NCI-H187 (cell line): ENCODE measurements at regions not wholly inside any gene's neighbourhood (a gene's known extent, or its start where the extent isn't known, plus 50 kb on each side); places are given as distances from the start of the nearest gene placed in this dataset.
"Not testable (repeated sequence)": the region's sequence is repeated elsewhere in the genome, so short reads cannot be mapped to it uniquely, and the experiment has no call there.

ENCODE experiments used
- DNase-seq, 2 experiments: peaks; one replicate each; lab custom pipeline; 2025; lab: John Stamatoyannopoulos, UW

GRCh38 chr14:56422221-56422620 is 157.4 kb upstream of the TMEM260 start:
- DNase-seq: no peak

DNA sequence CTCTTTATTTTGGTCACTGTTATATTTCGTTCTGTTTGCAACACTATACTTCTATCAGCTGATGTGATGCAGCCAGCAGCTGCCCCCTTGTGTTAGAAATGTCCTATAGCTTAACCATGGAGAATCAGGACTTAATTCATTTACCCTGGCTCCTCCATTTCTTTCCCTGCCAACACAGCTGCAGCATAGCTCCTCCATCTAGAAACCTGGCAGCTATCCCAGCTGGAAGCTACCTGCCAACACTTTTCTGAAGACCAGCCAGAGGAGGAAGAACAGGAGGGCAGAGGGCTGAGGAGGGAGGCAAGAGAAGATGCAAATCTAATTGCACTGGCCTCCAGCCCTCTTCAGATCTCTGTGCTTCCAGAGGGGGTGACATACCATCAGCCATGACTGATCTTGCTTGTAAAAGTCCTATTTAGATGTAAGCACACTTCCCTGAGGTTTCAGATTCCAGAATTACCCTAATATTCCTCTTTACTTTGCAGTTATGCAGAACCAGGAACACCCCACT is 156.8 kb upstream of the TMEM260 start:
- DNase-seq: peak; percentile 30 to 55

DNA sequence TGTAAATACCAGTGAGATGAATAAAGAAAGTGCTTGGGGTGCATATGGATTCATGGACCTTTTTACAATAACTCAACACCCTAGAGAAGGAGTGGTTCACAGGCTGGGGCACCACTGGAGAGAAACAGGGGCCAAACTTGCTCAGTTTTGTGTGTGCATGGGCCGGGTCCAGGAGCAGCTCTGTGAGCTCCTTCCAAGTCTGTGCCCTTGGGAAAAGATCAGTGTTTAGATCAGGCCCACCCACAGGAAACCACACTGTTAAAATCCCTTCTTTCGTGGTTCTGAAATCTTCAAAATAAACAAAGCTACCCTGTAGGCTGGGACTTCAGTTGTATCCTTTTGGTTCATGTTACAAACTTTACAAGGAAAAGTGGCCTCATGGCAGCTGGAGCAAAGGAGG is 156.1 kb upstream of the TMEM260 start:
- no peak for DNase-seq

GRCh38 chr14:56431013-56431412 is 148.6 kb upstream of the TMEM260 start:
- no peak for DNase-seq

DNA sequence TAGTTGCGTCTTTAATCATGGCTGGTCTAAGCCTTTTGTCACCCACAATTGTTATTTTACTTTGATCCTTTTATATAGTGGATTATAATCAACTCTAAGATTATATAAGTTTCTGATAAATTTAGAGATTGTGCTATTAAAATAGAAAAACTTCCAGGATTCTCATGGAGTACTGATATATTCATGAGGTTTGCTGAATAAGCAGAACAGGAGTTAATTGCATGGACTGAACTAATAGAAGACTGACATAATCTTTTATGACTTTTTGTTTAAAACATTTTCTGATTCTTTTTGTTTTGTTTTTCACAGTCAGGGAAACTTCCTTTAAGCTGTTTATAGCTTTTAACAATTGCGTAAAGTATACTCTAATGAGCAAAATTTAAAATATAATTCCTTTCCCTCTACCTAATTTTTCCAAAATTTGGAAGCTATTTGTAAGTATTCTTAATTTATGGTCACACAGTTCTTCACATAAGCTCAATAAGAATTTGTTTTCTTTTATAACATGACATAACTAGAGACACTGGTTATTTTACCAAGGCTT is 129.9 kb upstream of the TMEM260 start:
- no peak for DNase-seq

- no peak for DNase-seq
Measured at GRCh38 chr14:56452940-56453339, 126.7 kb upstream of the TMEM260 start.

GRCh38 chr14:56454680-56455079 is 124.9 kb upstream of the TMEM260 start:
- not testable (repeated sequence) for DNase-seq

DNA sequence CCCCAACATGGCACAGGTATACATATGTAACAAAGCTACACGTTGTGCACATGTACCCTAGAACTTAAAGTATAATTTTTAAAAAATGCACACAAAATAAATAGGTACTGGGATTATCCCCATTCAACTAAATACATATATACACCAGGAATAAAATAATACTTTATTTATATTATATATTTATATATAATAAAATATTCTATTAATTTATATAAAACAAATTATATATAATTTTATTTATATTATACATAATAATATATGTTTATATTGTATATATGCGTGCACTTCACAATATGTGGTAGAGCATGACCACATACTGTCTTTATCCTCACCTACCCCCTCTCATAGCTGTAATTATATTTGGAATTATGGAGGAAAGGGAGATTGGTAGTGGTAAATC is 119.1 kb upstream of the TMEM260 start:
- no peak for DNase-seq

GRCh38 chr14:56461276-56462275 is 118.0 kb upstream of the TMEM260 start:
- no peak for DNase-seq

GRCh38 chr14:56463271-56463890 is 116.2 kb upstream of the TMEM260 start:
- DNase-seq: no peak

- DNase-seq: no peak
Measured at GRCh38 chr14:56471056-56471455, 108.5 kb upstream of the TMEM260 start.

GRCh38 chr14:56474419-56475022 is 105.1 kb upstream of the TMEM260 start:
- DNase-seq: peak; percentile 23 to 44

DNA sequence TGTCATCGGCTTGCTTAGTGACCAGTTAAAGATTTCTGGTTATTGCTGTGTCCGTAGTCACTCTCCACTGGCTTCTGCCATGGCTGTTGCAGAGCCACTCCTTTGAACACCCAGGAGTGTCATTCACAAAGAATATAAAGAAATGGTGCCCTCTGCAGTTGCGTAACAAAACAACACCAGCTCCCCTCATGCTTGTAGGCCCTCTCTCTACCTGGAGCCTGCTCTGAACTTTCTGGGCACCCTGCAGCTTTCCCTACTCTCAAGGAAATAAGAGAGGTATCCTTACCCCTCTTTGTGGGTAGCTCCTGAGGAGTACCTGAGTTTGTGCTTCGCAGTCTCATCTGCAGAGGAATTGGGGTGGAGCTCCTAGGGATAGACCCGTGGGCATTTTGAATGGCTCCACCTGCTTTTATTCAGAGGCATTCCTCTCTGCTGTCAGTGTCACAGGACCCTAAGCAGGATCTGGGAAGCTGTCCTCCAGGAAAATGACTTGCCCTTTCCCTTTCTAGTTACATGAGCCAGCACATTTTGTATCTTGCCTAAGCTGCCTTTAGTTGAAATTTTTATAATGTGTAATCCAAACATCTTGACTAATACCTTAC is 97.2 kb upstream of the TMEM260 start:
- DNase-seq: peak in 1 of 2 experiments; percentile 44

DNA sequence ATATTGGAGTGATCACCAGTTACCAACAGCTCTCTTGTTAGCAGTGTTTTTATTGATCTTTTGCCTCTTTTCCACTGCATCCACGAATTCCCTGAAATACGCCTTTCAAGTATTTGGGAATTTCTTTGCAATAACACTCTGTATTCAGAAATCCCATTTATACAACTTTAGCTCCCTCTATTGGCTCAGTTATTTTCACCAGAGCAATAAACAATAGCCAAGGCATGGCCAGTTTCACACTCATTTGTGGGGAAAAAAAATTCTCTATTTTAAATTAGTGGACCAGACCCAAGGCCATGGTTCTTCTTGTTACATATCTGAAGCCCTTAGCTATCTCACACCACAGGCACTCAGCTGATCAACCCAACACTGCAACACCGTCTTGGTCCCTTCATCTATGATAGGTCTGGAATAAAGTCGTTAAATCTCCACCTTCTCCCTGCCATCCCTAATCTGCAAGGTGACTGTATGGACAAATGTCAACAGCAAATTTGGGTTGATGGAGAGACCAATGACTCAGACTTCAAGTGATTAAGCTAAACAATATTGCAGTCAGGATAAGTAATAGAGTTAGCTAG is 92.4 kb upstream of the TMEM260 start:
- DNase-seq: no peak

GRCh38 chr14:56487761-56488160 is 91.8 kb upstream of the TMEM260 start:
- DNase-seq: no peak

- no peak for DNase-seq
Measured at GRCh38 chr14:56488306-56488705, 91.3 kb upstream of the TMEM260 start.

GRCh38 chr14:56490379-56490778 is 89.2 kb upstream of the TMEM260 start:
- DNase-seq: peak in 1 of 2 experiments; percentile 18

DNA sequence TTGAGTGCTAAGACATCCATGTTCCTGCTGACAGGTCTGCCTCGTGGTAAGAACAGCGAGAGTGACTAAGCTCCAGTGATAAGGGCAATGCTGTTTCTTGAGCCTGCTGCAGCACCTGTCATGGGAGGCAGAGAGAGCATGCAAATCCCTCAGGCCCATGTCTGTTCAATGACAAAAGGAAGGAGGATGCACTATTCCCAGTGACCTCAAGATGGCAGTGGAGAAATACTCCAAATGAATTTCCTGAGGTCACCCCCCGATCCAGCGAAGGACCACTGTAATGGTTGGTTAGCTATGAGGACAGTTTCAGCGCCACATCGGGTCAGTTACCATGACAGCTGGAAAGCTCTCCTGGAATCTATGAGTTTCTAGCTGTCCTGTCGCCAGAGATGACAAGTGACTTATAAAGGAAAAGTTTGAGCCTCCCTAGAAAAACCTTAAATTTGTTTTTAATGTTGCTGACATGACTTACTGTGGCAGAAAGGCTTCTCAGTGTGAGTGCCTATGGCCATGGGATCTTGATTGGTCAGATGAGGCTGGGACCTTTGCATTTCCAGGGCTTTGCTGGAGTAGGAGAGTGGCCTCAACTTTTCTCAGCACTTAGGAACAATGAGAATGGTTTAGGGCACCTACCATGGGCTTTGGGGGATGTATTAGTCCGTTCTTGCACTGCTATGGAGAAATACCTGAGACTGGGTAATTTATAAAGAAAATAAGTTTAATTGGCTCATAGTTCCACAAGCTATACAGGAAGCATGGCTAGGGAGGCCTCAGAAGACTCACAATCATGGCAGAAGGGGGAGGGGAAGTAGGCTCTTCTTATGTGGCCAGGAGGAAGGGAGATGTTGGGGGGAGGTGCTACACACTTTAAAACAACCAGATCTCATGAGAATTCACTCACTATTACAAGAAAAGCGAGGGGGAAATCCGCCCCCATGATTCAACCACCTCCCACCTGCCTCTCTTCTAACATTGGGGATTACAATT is 88.0 kb upstream of the TMEM260 start:
- DNase-seq: peak; percentile 56 to 62

GRCh38 chr14:56494167-56494566 is 85.4 kb upstream of the TMEM260 start:
- DNase-seq: no peak

DNA sequence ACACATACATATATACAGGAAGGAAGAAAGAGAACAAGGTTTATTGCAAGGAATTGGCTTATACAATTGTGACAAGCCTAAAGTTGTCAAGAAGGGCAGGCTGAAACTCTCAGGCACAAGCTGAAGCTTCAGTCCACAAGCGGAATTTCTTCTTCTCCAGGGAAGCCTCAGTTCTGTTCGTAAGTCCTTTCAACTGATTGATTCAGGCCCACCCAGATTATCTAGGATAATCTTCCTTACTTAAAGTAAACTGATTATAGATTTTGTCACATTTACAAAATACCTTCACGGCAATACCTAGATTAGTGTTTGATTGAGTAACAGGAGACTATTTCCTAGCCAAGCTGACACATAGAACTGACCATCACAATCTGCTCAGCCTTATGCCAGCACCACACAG is 81.5 kb upstream of the TMEM260 start:
- DNase-seq: no peak
